ENCODE measurements at regions not wholly inside any gene's neighbourhood (a gene's known extent, or its start where the extent isn't known, plus 50 kb on each side); places are given as distances from the start of the nearest gene placed in this dataset.

GRCh38 chr15:60057554-60057953 lies 53.4 kb downstream of the FOXB1 start:
- DNase-seq (ENCODE audit: low read depth in 2 of 2, low spot score in 1 of 2) = no peak

- DNase-seq (ENCODE audit: low read depth in 2 of 2, low spot score in 1 of 2) = no peak
These were observed 55.1 kb downstream of the FOXB1 start for GRCh38 chr15:60059186-60059585.

- no peak for DNase-seq (ENCODE audit: low read depth in 2 of 2, low spot score in 1 of 2)
These were observed 57.6 kb downstream of the FOXB1 start for GRCh38 chr15:60061758-60062157.

GRCh38 chr15:60062826-60063225 lies 58.7 kb downstream of the FOXB1 start:
- no peak for DNase-seq (ENCODE audit: low read depth in 2 of 2, low spot score in 1 of 2)

GRCh38 chr15:60065951-60066350 lies 61.8 kb downstream of the FOXB1 start:
- DNase-seq (ENCODE audit: low read depth in 2 of 2, low spot score in 1 of 2) = no peak

- DNase-seq (ENCODE audit: low read depth in 2 of 2, low spot score in 1 of 2) = no peak
These were observed 66.9 kb downstream of the FOXB1 start for GRCh38 chr15:60070838-60071493.

GRCh38 chr15:60072826-60073465 lies 68.8 kb downstream of the FOXB1 start:
- no peak for DNase-seq (ENCODE audit: low read depth in 2 of 2, low spot score in 1 of 2)

GRCh38 chr15:60073466-60073840 lies 69.3 kb downstream of the FOXB1 start:
- DNase-seq (ENCODE audit: low read depth in 2 of 2, low spot score in 1 of 2) = no peak

DNA sequence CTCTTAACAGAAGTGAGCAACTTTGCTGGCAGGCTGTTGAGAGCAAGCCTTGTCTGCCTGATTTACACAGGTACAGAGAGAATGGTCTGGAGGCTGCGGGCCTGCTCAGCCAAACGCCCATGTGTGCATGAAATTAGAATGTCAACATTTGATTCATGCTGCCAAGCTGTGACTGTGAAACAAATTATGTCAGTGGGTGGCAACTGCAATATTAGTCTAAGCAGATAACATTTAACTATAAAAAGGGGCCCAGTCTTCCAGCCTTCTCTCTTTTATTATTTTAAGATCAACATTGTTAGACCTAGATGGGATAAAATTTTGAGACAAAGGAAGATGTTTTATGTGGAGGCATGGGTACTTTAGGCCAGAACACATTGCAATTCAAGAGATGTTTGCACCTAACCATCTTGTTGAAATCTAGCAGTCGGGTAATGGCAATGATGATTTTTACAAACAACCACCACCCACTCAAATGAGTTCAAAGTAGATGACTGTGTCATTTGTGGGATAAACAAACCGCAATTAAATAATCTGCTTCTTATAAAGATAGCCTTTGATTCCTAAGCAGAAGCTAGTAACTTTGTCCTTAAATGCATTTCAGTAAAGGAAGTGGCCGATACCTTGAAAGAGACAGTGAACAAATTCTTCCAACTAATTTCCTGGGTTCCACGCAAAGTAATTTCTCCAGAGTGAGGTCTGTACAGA lies 70.2 kb downstream of the FOXB1 start:
- no peak for DNase-seq (ENCODE audit: low read depth in 2 of 2, low spot score in 1 of 2)

DNA sequence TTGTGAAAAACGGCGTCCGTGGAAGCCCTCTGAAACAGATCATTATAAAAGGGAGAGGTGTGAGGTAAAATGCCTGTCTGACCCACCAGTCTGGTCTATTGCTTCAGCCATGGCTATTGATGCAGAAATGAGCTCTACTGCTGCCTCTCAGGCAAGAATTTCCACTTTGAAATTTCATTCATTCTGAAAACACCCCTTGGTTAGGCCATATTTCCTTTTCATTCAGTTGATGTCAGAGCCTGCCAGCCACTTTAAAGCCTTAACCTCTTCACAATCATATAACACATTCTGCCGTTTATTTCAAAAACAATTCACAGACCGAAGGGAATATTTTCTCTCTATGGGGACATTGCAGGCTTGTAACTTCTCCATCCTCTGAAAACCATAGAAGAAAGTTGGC lies 71.9 kb downstream of the FOXB1 start:
- DNase-seq (ENCODE audit: low read depth in 2 of 2, low spot score in 1 of 2) = no peak

DNA sequence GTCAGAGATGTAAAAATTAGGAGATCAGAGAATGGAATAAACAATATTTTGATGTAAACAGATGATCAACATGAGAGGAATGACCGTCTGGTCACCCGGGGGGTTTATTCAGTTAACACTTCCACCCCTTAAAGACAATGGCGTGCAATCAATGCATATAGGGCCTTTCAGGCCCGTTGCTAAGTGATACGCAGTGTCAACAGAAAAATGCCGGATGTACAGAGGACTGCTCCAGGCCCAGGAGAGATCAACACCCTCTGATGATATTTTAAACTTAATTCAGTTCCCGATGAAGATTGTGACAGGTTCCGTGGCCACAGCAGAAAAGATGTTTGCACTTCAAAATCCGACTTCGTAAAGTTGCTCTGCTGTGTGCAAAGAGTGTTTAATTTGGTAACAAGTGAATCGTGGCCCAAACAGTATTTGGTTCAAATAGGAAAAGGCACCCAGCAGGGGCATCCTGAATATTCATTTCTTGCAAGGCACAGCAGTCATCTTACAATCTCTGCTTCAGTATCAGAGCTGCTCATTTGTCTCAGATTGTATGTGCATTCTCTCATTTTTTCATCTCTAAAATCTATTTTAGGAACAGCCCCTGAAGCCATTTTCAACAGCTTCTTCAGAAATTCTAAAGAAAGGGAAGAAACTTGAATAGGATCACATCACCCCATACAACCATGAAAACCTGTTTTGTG lies 72.6 kb downstream of the FOXB1 start:
- DNase-seq (ENCODE audit: low read depth in 2 of 2, low spot score in 1 of 2) = no peak

DNA sequence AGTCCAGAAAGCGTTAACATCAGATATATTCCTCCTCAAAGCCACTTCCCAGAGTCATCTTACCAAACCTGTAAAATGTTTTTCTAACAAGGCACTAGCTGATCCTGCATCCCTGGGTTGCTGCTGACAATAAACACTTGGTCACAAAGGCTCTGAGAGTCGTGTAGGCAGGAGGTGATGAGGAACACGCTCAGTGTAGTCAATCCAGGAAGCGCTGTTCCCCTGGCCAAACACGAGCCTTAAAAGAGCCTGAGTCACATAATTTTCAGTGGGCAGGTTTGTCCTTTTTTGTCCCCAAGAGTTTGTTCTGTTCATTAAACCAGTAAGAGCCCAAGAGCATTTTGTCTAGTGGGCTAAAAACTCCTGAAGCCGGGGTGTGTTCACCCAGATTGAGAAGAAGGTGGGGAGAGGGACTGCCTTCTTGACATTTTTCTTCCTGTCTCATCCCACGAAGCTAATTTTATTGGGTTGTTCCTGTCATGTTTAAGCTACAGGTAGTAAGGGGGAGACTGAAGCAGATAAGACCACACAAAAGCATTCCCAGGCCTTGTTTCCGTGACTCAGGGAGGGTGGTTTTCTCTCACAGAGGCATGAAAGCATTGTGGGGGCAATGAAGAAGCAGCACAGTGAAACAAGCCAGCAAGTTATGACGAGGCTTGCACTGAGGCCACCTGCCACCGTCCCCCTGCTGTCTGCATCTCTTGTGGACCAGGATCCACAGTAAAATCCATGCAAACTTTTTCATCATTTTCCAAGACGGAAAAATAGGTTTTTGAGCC lies 73.7 kb downstream of the FOXB1 start:
- DNase-seq (ENCODE audit: low read depth in 2 of 2, low spot score in 1 of 2) = no peak

- no peak for DNase-seq (ENCODE audit: low read depth in 2 of 2, low spot score in 1 of 2)
These were observed 75.1 kb downstream of the FOXB1 start for GRCh38 chr15:60079210-60079609.

DNA sequence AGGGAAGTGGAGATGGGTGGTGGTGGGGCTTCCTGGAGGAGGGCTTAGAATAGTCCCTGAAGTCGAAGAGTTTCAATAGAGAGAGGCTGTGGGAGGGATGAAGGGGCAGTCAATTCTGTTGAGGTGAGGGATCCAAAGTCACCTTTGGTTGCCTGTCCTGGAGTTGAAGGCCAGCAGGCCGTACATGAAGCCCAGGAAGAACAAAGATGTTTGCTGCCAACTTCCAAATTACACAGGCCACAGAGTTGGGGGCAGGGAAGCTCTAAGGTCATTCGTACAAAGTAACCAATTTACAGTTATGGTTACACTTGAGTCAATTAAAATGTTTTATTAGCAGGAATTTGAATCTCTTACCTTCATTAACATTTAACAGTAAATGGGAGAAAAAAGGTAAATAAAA lies 77.9 kb downstream of the FOXB1 start:
- no peak for DNase-seq (ENCODE audit: low read depth in 2 of 2, low spot score in 1 of 2)

GRCh38 chr15:60083318-60083717 lies 79.2 kb downstream of the FOXB1 start:
- no peak for DNase-seq (ENCODE audit: low read depth in 2 of 2, low spot score in 1 of 2)

DNA sequence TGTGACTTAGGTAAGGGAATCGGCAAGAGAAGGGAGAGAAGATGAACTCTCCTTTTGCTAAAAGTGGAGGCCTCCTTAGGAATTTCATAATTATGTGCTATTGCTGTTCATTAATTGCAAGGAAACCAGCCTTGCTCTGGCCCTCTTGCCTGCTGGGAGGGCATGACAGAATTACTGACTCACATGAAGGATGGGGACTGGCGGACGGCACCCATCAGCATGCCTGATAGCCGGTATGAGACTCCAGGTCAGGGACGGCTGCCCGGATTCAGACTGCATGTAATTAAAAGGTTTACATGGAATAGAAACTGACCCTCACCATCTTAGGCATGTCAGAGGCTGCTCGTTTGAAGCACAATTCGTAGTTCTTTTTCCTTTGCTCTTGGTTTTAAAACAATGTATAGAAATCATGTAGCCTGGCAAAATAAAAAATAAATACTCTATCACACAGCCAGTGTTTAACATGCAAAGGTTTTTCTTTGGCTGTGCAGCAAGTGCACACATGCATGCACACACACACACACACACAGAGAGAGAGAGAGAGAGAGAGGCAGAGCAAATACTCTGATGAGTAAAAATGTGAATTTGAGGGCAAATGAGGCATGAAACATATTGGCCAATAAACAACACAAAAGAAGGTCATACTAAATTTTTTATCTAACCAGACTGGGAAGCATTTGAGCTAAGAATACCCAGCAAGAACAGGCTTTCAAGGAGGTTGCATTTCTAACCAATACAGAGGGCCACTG lies 82.7 kb downstream of the FOXB1 start:
- no peak for DNase-seq (ENCODE audit: low read depth in 2 of 2, low spot score in 1 of 2)

DNA sequence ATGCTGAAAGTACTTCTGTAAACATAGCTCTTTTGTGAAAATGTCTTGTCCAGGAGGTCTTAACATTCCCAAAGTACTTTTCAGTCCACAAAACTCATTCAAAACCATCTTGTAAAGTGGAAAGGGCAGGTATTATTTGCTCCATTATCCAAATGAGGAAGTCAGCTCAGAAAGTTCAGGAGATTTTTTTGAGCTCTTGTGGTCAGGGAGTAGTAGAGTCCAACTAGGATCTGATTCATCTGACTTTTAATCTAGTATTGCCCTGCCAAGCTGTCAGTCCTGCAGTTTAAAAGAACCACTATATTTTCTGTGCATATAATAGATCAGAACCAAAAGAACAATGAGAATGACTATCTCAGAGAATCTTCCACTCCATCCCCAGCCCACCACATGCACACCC lies 83.5 kb downstream of the FOXB1 start:
- no peak for DNase-seq (ENCODE audit: low read depth in 2 of 2, low spot score in 1 of 2)

- no peak for DNase-seq (ENCODE audit: low read depth in 2 of 2, low spot score in 1 of 2)
These were observed 86.6 kb downstream of the FOXB1 start for GRCh38 chr15:60090747-60091146.

DNA sequence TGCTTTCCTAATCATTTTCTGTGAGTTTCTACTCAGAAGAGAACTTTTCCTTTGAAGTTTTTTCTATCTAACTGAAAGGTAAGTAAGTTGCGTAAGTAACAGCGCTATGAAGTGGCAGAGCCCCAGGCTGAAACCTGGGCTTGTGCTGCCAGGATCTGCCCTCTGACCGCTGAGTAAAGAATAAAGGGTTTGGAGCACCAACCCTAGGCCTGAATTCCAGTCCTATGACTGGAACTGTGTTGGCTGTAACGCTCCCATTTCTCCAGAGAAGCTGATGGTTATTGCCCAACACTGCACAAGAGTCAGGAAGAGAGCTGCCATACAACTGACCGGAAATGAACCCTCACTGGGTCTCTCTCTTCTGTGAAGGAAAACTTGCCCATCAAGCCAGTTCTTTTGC lies 87.0 kb downstream of the FOXB1 start:
- no peak for DNase-seq (ENCODE audit: low read depth in 2 of 2, low spot score in 1 of 2)

DNA sequence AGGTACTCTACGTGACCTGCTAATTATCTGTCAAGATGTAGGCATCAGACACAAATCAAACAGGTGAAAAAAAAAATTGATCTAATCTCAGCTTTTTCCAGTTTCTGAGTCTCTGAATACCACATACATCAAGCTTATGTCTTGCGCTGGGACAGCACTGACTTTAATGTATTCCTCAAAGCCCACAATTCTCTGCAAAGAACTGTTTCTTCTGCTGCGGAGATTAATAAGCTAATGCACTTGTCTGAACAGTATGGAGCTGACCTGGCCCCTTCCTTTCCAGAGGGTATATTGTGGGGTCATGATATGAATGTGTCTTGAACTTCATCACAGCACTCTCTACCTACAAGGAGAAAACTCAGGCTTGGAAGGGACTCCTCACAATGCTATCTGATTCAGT lies 87.8 kb downstream of the FOXB1 start:
- DNase-seq (ENCODE audit: low read depth in 2 of 2, low spot score in 1 of 2) = no peak

Data from stimulated activated CD8-positive, alpha-beta memory T cell treated with anti-CD3 and anti-CD28 coated beads, Interleukin-4, amount 100 ng/mL, for 4 hours (primary cell).